HFF-Myc (cell line): ENCODE measurements at regions not wholly inside any gene's neighbourhood (a gene's known extent, or its start where the extent isn't known, plus 50 kb on each side); places are given as distances from the start of the nearest gene placed in this dataset.

Experiments
- DNase-seq: peaks from one replicate; pipeline ENCODE4 v3.0.0-alpha.2; 2011; ENCODE audit warnings: low read depth; ENCODE audit errors: extremely low read depth
- H3K4me3 ChIP-seq: replicated peaks from 2 replicates; pipeline ENCODE4 v1.5.1; 2011; ENCODE audit warnings: low read depth, mild to moderate bottlenecking, control low read depth, low read length
- CTCF ChIP-seq: IDR thresholded peaks from 2 replicates; pipeline ENCODE4 v1.5.1; 2012; ENCODE audit warnings: mild to moderate bottlenecking, low read depth, low read length, control low read depth; ENCODE audit errors: missing control alignments

DNA sequence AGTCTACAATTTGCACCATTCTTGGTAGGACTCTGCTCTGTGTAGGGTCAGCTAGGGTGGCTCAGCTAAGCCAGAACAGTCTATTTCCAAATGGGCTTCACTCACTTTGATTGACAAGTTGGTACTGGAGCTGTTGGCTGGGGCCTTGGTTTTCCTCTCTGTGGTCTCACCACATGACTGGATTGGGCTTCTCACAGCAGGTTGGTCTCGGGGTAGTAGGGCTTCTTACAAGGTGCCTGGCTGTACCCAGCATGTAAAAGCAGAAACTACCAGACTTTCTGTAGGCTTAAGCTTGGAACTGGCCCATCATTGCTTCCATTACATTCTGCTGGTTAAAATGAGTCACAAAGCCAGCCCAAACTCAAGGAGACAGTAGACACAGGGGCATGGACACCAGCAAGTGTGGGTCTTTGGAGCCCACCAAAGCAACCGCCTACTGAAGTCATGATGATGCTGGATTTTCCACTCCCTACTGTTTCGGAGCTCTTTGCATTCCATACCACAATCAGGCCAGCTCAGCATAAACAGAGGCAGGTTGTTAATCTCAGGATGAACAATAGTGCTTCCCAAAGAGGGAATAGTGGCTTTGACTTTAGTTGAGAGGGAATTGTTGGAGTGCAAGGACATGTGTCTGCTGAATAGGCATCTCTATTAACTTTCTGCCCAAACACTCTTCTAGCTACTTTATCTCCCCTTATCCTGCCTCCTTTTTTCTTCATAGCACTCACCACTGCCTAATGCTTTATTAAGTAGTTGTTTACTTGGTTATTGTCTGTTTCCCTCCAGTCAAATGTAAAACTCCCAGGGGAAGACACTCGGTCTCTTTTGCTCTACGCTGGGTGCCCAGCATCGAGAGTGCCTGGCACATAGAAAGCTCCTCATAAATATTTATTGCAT, 78.0 kb upstream of the RARB start:
- no peak for DNase-seq
- TF ChIP-seq CTCF = no peak
- no peak overlapping the region for H3K4me3 ChIP-seq

DNA sequence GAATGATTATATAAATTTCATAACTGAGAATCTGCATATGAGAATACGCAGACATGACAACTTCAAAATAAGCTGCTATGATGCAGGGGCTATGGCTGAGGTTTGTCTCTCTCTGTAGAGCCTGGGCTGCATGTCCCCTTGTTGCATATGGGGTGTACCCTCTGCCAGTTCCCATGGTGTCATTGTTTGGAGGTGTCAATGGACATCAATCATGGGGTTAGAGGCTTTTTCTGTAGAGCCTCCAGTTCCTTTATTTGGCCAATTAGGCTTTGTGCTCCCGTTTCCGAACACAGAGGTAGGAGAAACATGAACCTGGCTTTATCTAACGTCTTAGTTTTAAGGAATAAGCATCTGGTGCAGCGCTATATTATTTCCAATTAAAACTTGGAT, 77.3 kb upstream of the RARB start:
- TF ChIP-seq CTCF = no peak
- DNase-seq = no peak
- H3K4me3 ChIP-seq = no peak overlapping the region

DNA sequence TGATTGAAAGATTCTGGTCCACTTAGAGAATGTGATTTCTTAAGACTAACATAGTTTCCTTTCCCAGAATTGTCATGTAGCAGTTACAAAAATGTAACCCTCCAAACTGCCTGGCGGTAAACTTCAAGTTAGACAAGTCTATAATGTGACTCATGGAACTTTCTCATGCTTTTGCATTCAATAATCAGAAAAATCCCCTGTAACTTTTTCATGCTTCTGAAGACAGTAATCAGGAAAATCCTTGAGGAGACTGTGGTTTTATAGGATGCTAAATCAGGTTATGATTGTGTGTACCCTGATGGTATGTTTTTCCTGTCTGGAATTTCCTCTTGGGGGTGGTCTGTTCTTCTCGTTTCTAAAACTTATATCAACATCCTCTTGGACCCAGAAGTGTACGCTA, 74.0 kb upstream of the RARB start:
- TF ChIP-seq CTCF = no peak
- H3K4me3 ChIP-seq = no peak overlapping the region
- DNase-seq = no peak

- DNase-seq = no peak
- no peak for TF ChIP-seq CTCF
- H3K4me3 ChIP-seq = no peak overlapping the region
Measured at GRCh38 chr3:25355034-25355885, 72.8 kb upstream of the RARB start.

- no peak for DNase-seq
- no peak for TF ChIP-seq CTCF
Measured at GRCh38 chr3:25355998-25356397, 72.1 kb upstream of the RARB start.

DNA sequence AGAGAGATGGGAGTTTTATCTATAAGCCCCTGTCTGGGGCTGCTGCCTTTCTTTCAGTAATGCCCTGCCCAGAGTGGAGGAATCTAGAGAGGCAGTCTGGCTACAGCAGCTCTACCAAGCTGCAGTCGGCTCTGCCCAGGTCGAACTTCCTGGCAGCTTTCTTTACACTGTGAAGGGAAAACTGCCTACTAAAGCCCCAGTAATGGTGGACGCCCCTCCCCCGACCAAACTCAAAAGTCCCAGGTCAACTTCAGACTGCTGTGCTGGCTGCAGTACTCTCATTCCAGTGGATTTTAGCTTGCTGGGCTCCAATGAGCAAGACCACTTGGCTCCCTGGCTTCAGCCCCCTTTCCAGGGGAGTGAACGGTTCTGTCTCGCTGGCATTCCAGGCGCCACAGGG, 65.9 kb upstream of the RARB start:
- DNase-seq = no peak
- no peak for TF ChIP-seq CTCF
- H3K4me3 ChIP-seq = no peak overlapping the region

More at GRCh38 chr3:25355998-25356397, 72.1 kb upstream of the RARB start:
- H3K4me3 ChIP-seq = no peak overlapping the region
